NB4 (cell line): ENCODE measurements at regions not wholly inside any gene's neighbourhood (a gene's known extent, or its start where the extent isn't known, plus 50 kb on each side); places are given as distances from the start of the nearest gene placed in this dataset.

Experiments
- DNase-seq: peaks from one replicate; pipeline ENCODE4 v3.0.0; 2010; ENCODE audit warnings: low read depth
- H3K4me3 ChIP-seq: one replicate; pipeline ENCODE4 v1.5.1; 2011; ENCODE audit warnings: mild to moderate bottlenecking, low read depth, low read length, moderate library complexity
- MAX ChIP-seq: IDR thresholded peaks from 2 replicates; pipeline ENCODE4 v1.6.1; 2011; ENCODE audit warnings: low read depth, low read length
- MYC ChIP-seq: IDR thresholded peaks from 2 replicates; pipeline ENCODE4 v1.6.1; 2011; ENCODE audit warnings: low read depth, low read length
- POLR2A ChIP-seq: IDR thresholded peaks from 2 replicates; pipeline ENCODE4 v1.6.1; 2011; ENCODE audit warnings: mild to moderate bottlenecking; ENCODE audit not compliant: insufficient read length; ENCODE audit errors: extremely low read depth
- TF ChIP-seq, protein P1 (sequence below): IDR thresholded peaks from one replicate; pipeline ENCODE4 v1.5.1; 2012; ENCODE audit warnings: low read depth, low read length

GRCh38 chr2:221282386-221282785 lies 289.7 kb downstream of the EPHA4 start:
- H3K4me3 ChIP-seq, result no peak overlapping the region
- TF ChIP-seq, protein P1, sequence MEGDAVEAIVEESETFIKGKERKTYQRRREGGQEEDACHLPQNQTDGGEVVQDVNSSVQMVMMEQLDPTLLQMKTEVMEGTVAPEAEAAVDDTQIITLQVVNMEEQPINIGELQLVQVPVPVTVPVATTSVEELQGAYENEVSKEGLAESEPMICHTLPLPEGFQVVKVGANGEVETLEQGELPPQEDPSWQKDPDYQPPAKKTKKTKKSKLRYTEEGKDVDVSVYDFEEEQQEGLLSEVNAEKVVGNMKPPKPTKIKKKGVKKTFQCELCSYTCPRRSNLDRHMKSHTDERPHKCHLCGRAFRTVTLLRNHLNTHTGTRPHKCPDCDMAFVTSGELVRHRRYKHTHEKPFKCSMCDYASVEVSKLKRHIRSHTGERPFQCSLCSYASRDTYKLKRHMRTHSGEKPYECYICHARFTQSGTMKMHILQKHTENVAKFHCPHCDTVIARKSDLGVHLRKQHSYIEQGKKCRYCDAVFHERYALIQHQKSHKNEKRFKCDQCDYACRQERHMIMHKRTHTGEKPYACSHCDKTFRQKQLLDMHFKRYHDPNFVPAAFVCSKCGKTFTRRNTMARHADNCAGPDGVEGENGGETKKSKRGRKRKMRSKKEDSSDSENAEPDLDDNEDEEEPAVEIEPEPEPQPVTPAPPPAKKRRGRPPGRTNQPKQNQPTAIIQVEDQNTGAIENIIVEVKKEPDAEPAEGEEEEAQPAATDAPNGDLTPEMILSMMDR, result no peak
- TF ChIP-seq MAX, result no peak
- no peak for TF ChIP-seq POLR2A
- TF ChIP-seq MYC, result no peak
- no peak for DNase-seq

DNA sequence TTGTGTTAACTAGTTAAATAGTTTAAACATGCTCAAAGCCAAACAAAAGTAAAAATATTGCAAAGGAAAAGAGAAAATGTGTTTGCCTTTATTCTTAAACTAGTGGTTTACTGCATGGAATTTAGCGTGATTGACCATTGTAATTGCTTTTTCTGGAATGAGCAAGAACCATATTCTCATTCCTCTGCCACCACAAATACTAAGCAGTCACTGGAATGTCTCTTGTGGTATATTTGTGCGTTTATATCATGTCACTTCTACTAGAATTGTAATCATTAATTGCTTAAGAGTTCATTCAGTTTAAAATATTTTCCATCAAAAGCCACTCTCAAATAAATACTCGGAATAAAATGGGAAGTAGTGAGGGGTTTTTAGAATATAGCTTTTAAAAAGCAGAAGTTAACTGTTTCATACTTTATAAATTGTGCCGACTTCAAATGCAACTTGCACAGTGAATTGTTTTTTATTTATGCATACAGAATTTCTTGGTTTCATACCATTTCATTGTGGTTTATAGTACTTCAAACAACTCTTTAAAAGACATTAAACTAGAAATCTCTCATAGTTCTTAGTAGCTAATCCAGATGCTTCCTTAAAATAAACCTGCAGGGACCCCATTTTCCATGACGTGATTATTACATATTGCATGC lies 288.1 kb downstream of the EPHA4 start:
- TF ChIP-seq MYC (no peak), MAX (no peak), POLR2A (no peak)
- TF ChIP-seq, protein P1, result no peak
- H3K4me3 ChIP-seq, result no peak overlapping the region
- DNase-seq, result no peak

DNA sequence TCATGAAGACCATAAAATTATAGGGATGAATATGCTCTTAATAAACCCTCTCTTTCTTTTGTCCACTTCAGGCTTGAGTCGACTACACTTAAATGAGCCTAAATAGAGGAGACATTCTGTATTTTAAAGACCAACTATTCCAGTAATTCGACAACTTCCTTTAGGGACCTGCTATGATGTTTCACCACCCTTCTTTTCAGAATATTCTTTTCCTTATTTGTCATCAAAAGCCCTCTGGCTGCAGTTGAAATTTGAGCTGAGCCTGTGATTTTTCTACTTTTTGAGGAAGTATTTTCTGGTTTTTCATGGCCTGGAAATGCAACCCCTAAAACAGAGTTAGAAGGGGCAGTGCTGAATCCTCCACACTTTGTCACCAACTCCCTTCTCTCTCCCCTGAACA lies 287.0 kb downstream of the EPHA4 start:
- TF ChIP-seq MAX (no peak), POLR2A (no peak), MYC (no peak)
- TF ChIP-seq, protein P1, result no peak
- no peak for DNase-seq
- no peak overlapping the region for H3K4me3 ChIP-seq

DNA sequence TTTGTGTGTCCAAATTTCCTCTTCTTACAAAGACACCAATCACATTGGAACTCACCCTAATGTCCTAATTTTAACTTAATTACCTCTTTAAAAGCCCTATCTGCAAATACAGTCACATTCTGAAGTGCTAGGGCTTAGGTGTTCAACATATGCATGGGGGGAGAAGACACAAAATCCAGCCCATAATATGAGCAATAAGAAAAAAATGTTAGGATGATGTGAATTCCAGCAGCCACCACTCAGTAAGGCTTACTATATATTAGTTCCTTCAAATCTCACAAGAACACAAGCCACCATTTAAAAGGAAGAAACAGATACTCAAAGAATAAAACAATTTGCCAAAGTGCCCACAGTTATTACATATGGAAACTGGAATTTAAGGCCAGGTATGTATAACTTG lies 285.7 kb downstream of the EPHA4 start:
- no peak for DNase-seq
- no peak overlapping the region for H3K4me3 ChIP-seq
- TF ChIP-seq, protein P1, result no peak
- TF ChIP-seq MYC (no peak), POLR2A (no peak), MAX (no peak)

DNA sequence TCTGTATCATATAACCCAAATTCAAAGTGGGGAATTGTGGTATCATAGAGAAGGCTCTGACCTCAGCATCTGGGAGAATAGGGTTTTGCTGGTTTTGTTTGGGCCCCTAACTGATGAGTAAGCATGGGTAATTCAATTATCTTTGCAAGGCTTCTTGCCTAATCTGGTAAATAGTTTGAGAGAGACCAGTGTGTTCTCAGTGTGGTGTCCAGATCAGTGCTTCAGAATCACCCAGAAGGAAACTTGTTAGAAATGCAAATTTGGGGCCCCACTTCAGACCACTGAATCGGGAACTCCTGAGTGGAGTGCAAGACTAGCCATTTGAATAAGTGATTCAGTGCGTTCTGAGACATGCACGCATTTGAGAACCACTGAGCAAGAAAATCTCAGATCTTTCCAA lies 282.7 kb downstream of the EPHA4 start:
- no peak overlapping the region for H3K4me3 ChIP-seq
- TF ChIP-seq MAX (no peak), MYC (no peak), POLR2A (no peak)
- TF ChIP-seq, protein P1, result no peak
- peak; percentile 19 for DNase-seq

- no peak for DNase-seq
- TF ChIP-seq POLR2A, result no peak
- no peak for TF ChIP-seq MYC
- TF ChIP-seq MAX, result no peak
- TF ChIP-seq, protein P1, result no peak
- no peak overlapping the region for H3K4me3 ChIP-seq
These were observed 282.3 kb downstream of the EPHA4 start for GRCh38 chr2:221289846-221290245.
